ENCODE measurements at regions not wholly inside any gene's neighbourhood (a gene's known extent, or its start where the extent isn't known, plus 50 kb on each side); places are given as distances from the start of the nearest gene placed in this dataset.
"Not testable (repeated sequence)": the region's sequence is repeated elsewhere in the genome, so short reads cannot be mapped to it uniquely, and the experiment has no call there.

GRCh38 chr18:28735731-28736130, 558.8 kb upstream of the CDH2 start:
- Mint-ChIP-seq H3K36me3 (ENCODE audit: low read depth) (no peaks in the 10 kb centered on the region), H3K4me3 (no peak overlapping the region), H3K9me3 (no peaks in the 10 kb centered on the region), H3K27ac (no peak overlapping the region), H3K4me1 (ENCODE audit: low read depth) (no peaks in the 10 kb centered on the region), H3K27me3 (ENCODE audit: insufficient read depth) (no peaks in the 10 kb centered on the region)
- DNase-seq (ENCODE audit: low spot score): no peak
- intact Hi-C loops (cut with micrococcal nuclease): no loop called here

- Mint-ChIP-seq H3K27me3 (ENCODE audit: insufficient read depth) (no peaks in the 10 kb centered on the region), H3K27ac (no peak overlapping the region), H3K4me3 (no peak overlapping the region), H3K36me3 (ENCODE audit: low read depth) (no peaks in the 10 kb centered on the region), H3K9me3 (no peaks in the 10 kb centered on the region), H3K4me1 (ENCODE audit: low read depth) (no peaks in the 10 kb centered on the region)
- intact Hi-C loops (cut with micrococcal nuclease): no loop called here
- no peak for DNase-seq (ENCODE audit: low spot score)
Measured at GRCh38 chr18:28729321-28729720, 552.4 kb upstream of the CDH2 start.

- no peak for DNase-seq (ENCODE audit: low spot score)
- no peak overlapping the region for H3K27ac Mint-ChIP-seq
- no peaks in the 10 kb centered on the region for H3K9me3 Mint-ChIP-seq
- no peak overlapping the region for H3K4me3 Mint-ChIP-seq
- no peaks in the 10 kb centered on the region for H3K4me1 Mint-ChIP-seq (ENCODE audit: low read depth)
- intact Hi-C loops (cut with micrococcal nuclease): no loop called here
- H3K36me3 Mint-ChIP-seq (ENCODE audit: low read depth): no peaks in the 10 kb centered on the region
- no peaks in the 10 kb centered on the region for H3K27me3 Mint-ChIP-seq (ENCODE audit: insufficient read depth)
Measured at GRCh38 chr18:28728891-28729290, 552.0 kb upstream of the CDH2 start.

- H3K27me3 Mint-ChIP-seq (ENCODE audit: insufficient read depth); H3K9me3 Mint-ChIP-seq; H3K4me1 Mint-ChIP-seq (ENCODE audit: low read depth); H3K27ac Mint-ChIP-seq; DNase-seq (ENCODE audit: low spot score); H3K36me3 Mint-ChIP-seq (ENCODE audit: low read depth); H3K4me3 Mint-ChIP-seq; intact Hi-C loops (cut with micrococcal nuclease): not testable (repeated sequence)
Measured at GRCh38 chr18:28727189-28727588, 550.3 kb upstream of the CDH2 start.

GRCh38 chr18:28725876-28726275, 548.9 kb upstream of the CDH2 start:
- Mint-ChIP-seq H3K27me3 (ENCODE audit: insufficient read depth) (no peaks in the 10 kb centered on the region), H3K4me1 (ENCODE audit: low read depth) (no peaks in the 10 kb centered on the region), H3K9me3 (no peaks in the 10 kb centered on the region), H3K36me3 (ENCODE audit: low read depth) (no peaks in the 10 kb centered on the region), H3K27ac (no peak overlapping the region), H3K4me3 (no peak overlapping the region)
- intact Hi-C loops (cut with micrococcal nuclease): no loop called here
- DNase-seq (ENCODE audit: low spot score): no peak

GRCh38 chr18:28723506-28723905, 546.6 kb upstream of the CDH2 start:
- H3K36me3 Mint-ChIP-seq (ENCODE audit: low read depth): no peaks in the 10 kb centered on the region
- H3K27ac Mint-ChIP-seq: no peak overlapping the region
- no peaks in the 10 kb centered on the region for H3K9me3 Mint-ChIP-seq

GRCh38 chr18:28718696-28719095, 541.8 kb upstream of the CDH2 start:
- H3K4me1 Mint-ChIP-seq (ENCODE audit: low read depth): no peaks in the 10 kb centered on the region
- H3K4me3 Mint-ChIP-seq: no peak overlapping the region
- H3K9me3 Mint-ChIP-seq: peaks cover 11% of the 10 kb centered on the region
- intact Hi-C loops (cut with micrococcal nuclease): no loop called here
- no peak for DNase-seq (ENCODE audit: low spot score)
- H3K36me3 Mint-ChIP-seq (ENCODE audit: low read depth): no peaks in the 10 kb centered on the region
- H3K27ac Mint-ChIP-seq: no peak overlapping the region
- no peaks in the 10 kb centered on the region for H3K27me3 Mint-ChIP-seq (ENCODE audit: insufficient read depth)

More at GRCh38 chr18:28723506-28723905, 546.6 kb upstream of the CDH2 start:
- intact Hi-C loops (cut with micrococcal nuclease): no loop called here
- Mint-ChIP-seq H3K4me1 (ENCODE audit: low read depth) (no peaks in the 10 kb centered on the region), H3K4me3 (no peak overlapping the region), H3K27me3 (ENCODE audit: insufficient read depth) (no peaks in the 10 kb centered on the region)
- no peak for DNase-seq (ENCODE audit: low spot score)

- H3K27ac Mint-ChIP-seq: no peak overlapping the region
- peaks cover 12% of the 10 kb centered on the region for H3K9me3 Mint-ChIP-seq
- DNase-seq (ENCODE audit: low spot score): no peak
- H3K27me3 Mint-ChIP-seq (ENCODE audit: insufficient read depth): no peaks in the 10 kb centered on the region
- no peaks in the 10 kb centered on the region for H3K4me1 Mint-ChIP-seq (ENCODE audit: low read depth)
- no peak overlapping the region for H3K4me3 Mint-ChIP-seq
- no peaks in the 10 kb centered on the region for H3K36me3 Mint-ChIP-seq (ENCODE audit: low read depth)
- intact Hi-C loops (cut with micrococcal nuclease): no loop called here
Measured at GRCh38 chr18:28716338-28716737, 539.4 kb upstream of the CDH2 start.

GRCh38 chr18:28715206-28715605, 538.3 kb upstream of the CDH2 start:
- Mint-ChIP-seq H3K27ac (no peak overlapping the region), H3K27me3 (ENCODE audit: insufficient read depth) (no peaks in the 10 kb centered on the region), H3K9me3 (peaks cover 12% of the 10 kb centered on the region), H3K4me1 (ENCODE audit: low read depth) (no peaks in the 10 kb centered on the region), H3K36me3 (ENCODE audit: low read depth) (no peaks in the 10 kb centered on the region), H3K4me3 (no peak overlapping the region)
- no peak for DNase-seq (ENCODE audit: low spot score)
- intact Hi-C loops (cut with micrococcal nuclease): no loop called here

- no peak for DNase-seq (ENCODE audit: low spot score)
- no peak overlapping the region for H3K4me3 Mint-ChIP-seq
- no peaks in the 10 kb centered on the region for H3K36me3 Mint-ChIP-seq (ENCODE audit: low read depth)
- peaks cover 12% of the 10 kb centered on the region for H3K9me3 Mint-ChIP-seq
- H3K27ac Mint-ChIP-seq: no peak overlapping the region
- no peaks in the 10 kb centered on the region for H3K4me1 Mint-ChIP-seq (ENCODE audit: low read depth)
- intact Hi-C loops (cut with micrococcal nuclease): no loop called here
- H3K27me3 Mint-ChIP-seq (ENCODE audit: insufficient read depth): no peaks in the 10 kb centered on the region
Measured at GRCh38 chr18:28714498-28714897, 537.6 kb upstream of the CDH2 start.

- H3K4me3 Mint-ChIP-seq: no peak overlapping the region
- DNase-seq (ENCODE audit: low spot score): no peak
- intact Hi-C loops (cut with micrococcal nuclease): no loop called here
- H3K9me3 Mint-ChIP-seq: peaks cover 12% of the 10 kb centered on the region
- H3K27ac Mint-ChIP-seq: no peak overlapping the region
- no peaks in the 10 kb centered on the region for H3K36me3 Mint-ChIP-seq (ENCODE audit: low read depth)
- H3K27me3 Mint-ChIP-seq (ENCODE audit: insufficient read depth): no peaks in the 10 kb centered on the region
- no peaks in the 10 kb centered on the region for H3K4me1 Mint-ChIP-seq (ENCODE audit: low read depth)
Measured at GRCh38 chr18:28712796-28713425, 536.0 kb upstream of the CDH2 start.

- Mint-ChIP-seq H3K9me3 (peaks cover 6% of the 10 kb centered on the region), H3K27me3 (ENCODE audit: insufficient read depth) (no peaks in the 10 kb centered on the region), H3K4me1 (ENCODE audit: low read depth) (no peaks in the 10 kb centered on the region), H3K4me3 (no peak overlapping the region), H3K27ac (no peak overlapping the region), H3K36me3 (ENCODE audit: low read depth) (no peaks in the 10 kb centered on the region)
- no peak for DNase-seq (ENCODE audit: low spot score)
- intact Hi-C loops (cut with micrococcal nuclease): no loop called here
Measured at GRCh38 chr18:28712172-28712571, 535.2 kb upstream of the CDH2 start.

- intact Hi-C loops (cut with micrococcal nuclease): no loop called here
- Mint-ChIP-seq H3K4me3 (no peak overlapping the region), H3K4me1 (ENCODE audit: low read depth) (no peaks in the 10 kb centered on the region), H3K36me3 (ENCODE audit: low read depth) (no peaks in the 10 kb centered on the region), H3K9me3 (peaks cover 4% of the 10 kb centered on the region), H3K27me3 (ENCODE audit: insufficient read depth) (no peaks in the 10 kb centered on the region), H3K27ac (no peak overlapping the region)
- no peak for DNase-seq (ENCODE audit: low spot score)
Measured at GRCh38 chr18:28711096-28711495, 534.2 kb upstream of the CDH2 start.

GRCh38 chr18:28707006-28707405, 530.1 kb upstream of the CDH2 start:
- no peak overlapping the region for H3K27ac Mint-ChIP-seq
- DNase-seq (ENCODE audit: low spot score): no peak
- no peaks in the 10 kb centered on the region for H3K36me3 Mint-ChIP-seq (ENCODE audit: low read depth)
- no peaks in the 10 kb centered on the region for H3K9me3 Mint-ChIP-seq
- H3K27me3 Mint-ChIP-seq (ENCODE audit: insufficient read depth): no peaks in the 10 kb centered on the region
- intact Hi-C loops (cut with micrococcal nuclease): no loop called here
- no peaks in the 10 kb centered on the region for H3K4me1 Mint-ChIP-seq (ENCODE audit: low read depth)
- H3K4me3 Mint-ChIP-seq: no peak overlapping the region
